ENCODE measurements at regions not wholly inside any gene's neighbourhood (a gene's known extent, or its start where the extent isn't known, plus 50 kb on each side); places are given as distances from the start of the nearest gene placed in this dataset.
A peak's percentile ranks its signal among the peaks of the same experiment; 100 is the strongest.

DNA sequence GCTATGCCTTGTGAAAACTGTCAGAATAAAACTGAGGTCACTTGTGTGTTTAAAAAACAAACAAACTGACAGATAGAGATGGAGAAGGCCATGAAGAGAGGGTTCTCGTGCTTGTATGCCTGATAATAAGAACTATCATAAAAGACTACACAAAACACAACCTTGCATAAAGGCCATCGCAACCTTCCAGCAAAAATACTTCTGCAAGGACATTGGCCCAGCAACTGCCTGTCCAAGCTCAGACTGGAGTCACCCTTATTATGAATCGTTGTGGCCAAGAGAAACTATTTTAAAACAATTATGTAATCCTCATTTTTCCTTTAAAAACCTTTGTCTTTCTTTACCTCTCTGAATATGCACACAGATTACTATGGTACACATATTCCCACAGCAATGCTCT, 93.0 kb upstream of the SMLR1 start:
- in situ Hi-C loops (cut with MboI; ENCODE audit: low pct_unique_long_range_greater_than_20kb, low sequenced_read_pairs): no loop called here
- no peak for DNase-seq

DNA sequence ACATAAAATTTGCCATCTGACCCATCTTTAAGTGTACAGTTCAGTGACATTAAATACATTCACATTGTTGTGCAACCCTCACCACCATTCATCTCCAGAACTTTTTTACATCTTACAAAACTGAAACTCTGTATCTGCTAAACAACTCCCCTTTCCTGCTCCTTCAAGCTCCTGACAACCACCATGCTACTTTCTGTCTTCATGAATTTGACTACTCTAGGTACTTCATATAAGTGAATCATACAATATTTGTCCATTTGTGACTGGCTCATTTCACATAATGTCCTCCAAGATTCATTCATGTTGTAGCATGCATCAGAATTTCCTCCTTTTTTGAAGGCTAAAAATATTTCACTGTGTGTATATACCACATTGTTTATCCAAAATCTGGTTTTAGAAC, 86.9 kb upstream of the SMLR1 start:
- in situ Hi-C loops (cut with MboI; ENCODE audit: low pct_unique_long_range_greater_than_20kb, low sequenced_read_pairs): no loop called here
- DNase-seq: no peak

GRCh38 chr6:130742131-130742681, 85.0 kb upstream of the SMLR1 start:
- no peak for DNase-seq
- in situ Hi-C loops (cut with MboI; ENCODE audit: low pct_unique_long_range_greater_than_20kb, low sequenced_read_pairs): no loop called here

DNA sequence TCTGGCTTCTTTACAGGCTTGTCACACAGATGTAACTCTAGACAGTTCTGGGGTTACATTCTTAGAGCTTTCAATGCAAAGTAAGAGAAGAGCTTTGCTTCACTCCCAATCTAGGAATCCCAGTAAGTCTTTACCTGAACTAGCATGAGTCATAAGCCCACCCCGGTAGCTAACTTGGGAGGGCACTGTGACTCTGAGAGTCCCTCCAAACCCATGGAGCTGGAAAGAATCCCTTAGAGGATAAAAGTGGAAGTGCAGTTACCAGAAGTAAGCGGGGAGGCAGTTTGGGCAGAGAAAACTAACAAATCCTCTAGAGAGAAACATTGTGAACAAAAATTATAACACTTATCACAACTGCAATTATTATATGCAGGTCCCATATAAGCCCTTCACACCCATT, 84.0 kb upstream of the SMLR1 start:
- in situ Hi-C loops (cut with MboI; ENCODE audit: low pct_unique_long_range_greater_than_20kb, low sequenced_read_pairs): no loop called here

DNA sequence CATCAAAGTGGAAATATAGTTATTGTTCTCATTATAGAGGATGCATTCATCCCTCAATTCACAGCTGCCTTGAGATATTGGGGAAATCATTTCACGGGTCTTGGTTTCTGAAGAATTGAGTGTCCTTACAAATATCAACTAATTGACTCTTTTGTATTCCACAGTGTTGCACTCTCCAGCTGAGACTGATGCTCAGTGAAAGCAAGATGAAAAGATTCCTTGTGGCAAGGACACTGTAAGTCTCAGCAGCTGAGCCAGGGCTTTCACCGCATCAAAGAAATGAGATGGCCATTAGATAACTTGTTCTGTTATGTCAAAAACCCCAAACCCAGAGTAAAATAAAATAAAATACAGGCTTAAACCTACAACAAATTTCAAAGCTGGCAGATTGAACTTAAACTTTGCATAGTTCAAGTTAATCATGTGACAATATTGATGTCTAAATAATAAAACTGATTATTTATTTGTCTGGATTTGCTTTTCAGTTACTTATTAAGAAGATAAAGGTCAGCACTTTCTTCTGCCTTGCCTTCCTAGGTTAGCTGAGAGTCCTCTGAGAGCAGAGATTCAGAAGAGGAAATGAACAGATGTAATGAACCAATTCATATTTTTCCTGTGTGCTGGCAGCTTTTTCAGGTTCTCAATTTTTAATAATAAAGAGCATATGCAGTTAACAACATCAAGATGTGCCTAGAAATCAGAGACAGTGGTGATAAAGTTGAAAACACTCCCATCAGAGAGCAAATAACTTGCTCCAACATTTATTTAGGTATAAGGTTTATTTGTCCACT, 82.4 kb upstream of the SMLR1 start:
- DNase-seq: no peak
- in situ Hi-C loops (cut with MboI; ENCODE audit: low pct_unique_long_range_greater_than_20kb, low sequenced_read_pairs): no loop called here

More for the DNA sequence above, 84.0 kb upstream of the SMLR1 start:
- DNase-seq: no peak

- in situ Hi-C loops (cut with MboI; ENCODE audit: low pct_unique_long_range_greater_than_20kb, low sequenced_read_pairs): no loop called here
- no peak for DNase-seq
Measured at GRCh38 chr6:130748041-130748440, 79.2 kb upstream of the SMLR1 start.

DNA sequence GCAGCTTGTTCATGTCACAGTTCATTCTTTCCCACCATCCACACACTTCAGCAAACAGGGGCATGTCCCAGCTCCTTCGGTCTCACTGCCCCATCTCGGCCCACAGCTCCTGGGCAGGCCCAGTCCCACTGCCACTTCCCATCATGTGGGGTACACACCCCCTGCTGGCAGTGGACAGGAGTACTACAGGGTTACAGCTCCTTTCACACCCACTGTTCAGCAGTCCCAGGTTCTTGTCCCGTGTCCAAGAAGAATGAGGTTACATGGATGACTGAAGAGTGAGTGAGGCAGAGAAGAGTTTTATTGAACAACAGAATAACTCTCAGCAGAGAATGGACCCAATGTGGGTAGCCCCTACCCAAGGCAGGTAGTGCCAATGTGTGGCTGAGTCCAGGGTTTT, 77.8 kb upstream of the SMLR1 start:
- in situ Hi-C loops (cut with MboI; ENCODE audit: low pct_unique_long_range_greater_than_20kb, low sequenced_read_pairs): no loop called here
- DNase-seq: no peak

DNA sequence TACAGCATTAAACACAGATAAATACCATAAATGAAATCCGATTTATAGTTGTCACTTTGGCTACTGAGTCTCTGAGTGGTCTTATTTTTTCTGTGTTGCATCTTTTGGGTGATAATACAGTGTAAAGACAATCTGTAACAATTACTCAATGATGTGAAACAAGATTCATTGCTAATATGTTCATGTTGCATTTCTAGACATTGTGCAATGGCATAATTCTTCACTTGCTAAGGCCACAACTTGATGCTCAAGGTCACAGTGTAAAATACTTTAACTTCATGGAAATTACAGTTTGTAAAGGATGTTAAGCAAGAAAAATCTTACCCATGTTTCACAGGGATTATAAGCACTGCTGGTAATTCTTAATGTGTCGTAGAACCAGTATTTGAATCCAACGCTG, 74.9 kb upstream of the SMLR1 start:
- DNase-seq: no peak
- in situ Hi-C loops (cut with MboI; ENCODE audit: low pct_unique_long_range_greater_than_20kb, low sequenced_read_pairs): no loop called here

DNA sequence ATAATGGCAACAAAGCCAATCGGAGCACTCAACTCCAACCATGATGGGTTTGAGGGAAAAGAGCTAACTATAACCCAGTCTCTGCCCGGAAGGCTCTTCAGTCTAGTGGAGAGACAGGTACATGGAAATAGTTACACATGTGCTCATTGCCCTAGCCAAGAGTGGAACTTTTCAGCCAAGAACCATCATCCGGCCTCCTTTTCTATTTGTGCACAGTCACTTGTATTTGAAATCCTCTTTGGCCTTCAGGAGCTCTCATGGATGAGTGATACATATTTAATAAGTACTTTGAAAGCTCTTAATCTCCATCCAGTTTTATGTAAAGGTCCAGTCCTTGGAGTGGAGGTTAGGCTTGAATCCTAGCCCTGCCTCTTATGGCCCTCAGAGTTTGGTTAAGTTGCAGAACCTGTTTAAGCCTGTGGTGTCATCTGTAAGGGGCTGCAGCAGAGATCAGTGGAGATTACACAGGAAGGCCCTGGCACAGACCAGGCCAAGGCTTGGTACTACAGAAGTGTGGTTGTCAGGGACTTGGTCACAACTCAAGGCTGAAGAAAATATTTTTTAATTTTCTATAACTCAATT, 72.3 kb upstream of the SMLR1 start:
- DNase-seq: no peak
- in situ Hi-C loops (cut with MboI; ENCODE audit: low pct_unique_long_range_greater_than_20kb, low sequenced_read_pairs): no loop called here

DNA sequence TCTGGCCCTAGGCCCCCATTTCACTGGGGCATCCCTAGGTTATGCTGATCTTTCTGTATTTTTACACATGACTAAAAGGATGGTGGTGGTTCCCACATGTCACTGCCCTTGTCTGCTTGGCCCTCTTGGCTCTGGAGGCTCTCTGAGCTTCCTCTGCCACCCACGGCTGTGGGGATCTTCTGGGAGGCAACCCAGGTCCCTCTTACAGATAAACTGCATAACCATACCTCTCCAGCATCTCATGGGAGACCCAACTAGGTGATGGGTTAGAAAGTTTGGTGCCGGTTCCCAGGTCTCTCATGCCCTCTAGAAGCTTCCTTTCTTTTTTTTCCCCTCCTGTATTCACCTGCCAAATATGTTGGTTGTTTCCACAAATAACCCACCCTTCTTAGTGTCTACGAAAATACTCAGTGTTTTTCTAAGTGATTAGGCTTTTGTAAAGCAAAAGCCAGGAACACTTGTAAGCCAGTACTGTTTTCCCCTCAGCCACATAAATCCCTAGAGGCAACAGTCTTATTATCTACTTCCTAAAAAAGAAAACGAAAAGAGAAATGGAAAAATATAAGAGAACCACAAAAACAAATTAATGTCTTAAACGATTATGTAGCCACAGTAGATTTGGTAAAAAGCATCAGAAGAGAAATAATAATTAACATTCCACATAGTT, 71.7 kb upstream of the SMLR1 start:
- in situ Hi-C loops (cut with MboI; ENCODE audit: low pct_unique_long_range_greater_than_20kb, low sequenced_read_pairs): no loop called here
- no peak for DNase-seq

DNA sequence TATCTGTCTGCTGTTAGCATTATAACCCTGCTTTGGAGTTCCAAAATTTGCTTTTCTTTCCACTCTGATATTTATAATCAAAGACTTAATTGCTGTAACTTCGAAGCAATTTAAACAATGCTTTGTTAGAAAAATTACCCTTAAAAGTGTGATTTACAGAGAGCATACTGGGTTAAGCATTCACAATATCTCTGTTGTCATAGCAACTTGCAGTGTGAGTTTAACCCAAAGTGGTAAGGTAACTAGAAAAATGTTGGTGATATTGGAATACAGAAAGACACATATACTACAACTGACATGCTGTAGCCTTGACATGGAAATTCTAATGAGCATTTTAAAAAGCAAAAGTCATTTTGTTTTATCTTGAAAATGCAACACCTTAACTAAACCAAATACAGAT, 70.4 kb upstream of the SMLR1 start:
- DNase-seq: no peak
- in situ Hi-C loops (cut with MboI; ENCODE audit: low pct_unique_long_range_greater_than_20kb, low sequenced_read_pairs): no loop called here

- DNase-seq: no peak
- in situ Hi-C loops (cut with MboI; ENCODE audit: low pct_unique_long_range_greater_than_20kb, low sequenced_read_pairs): no loop called here
Measured at GRCh38 chr6:130758813-130759212, 68.4 kb upstream of the SMLR1 start.

DNA sequence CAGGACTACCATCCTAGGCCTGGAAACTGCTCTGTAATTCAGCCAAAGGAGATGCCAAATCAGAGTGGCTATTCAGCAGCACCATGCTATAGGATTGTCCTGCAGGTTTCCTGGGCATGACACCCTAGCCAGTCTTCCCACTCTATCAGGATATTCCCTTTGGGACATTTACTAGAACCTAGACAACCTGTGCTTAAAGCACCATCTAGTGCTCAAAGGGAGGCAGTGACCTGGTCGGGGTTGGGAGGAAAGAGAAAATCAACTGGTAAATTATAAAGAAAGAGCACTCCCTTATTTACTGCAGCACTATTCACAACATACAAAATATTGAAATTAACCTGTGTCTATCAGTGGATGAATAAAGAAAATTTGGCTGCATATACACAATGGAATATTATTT, 67.2 kb upstream of the SMLR1 start:
- in situ Hi-C loops (cut with MboI; ENCODE audit: low pct_unique_long_range_greater_than_20kb, low sequenced_read_pairs): no loop called here
- DNase-seq: peak; percentile 26

- no peak for DNase-seq
- in situ Hi-C loops (cut with MboI; ENCODE audit: low pct_unique_long_range_greater_than_20kb, low sequenced_read_pairs): no loop called here
Measured at GRCh38 chr6:130761286-130761685, 65.9 kb upstream of the SMLR1 start.

DNA sequence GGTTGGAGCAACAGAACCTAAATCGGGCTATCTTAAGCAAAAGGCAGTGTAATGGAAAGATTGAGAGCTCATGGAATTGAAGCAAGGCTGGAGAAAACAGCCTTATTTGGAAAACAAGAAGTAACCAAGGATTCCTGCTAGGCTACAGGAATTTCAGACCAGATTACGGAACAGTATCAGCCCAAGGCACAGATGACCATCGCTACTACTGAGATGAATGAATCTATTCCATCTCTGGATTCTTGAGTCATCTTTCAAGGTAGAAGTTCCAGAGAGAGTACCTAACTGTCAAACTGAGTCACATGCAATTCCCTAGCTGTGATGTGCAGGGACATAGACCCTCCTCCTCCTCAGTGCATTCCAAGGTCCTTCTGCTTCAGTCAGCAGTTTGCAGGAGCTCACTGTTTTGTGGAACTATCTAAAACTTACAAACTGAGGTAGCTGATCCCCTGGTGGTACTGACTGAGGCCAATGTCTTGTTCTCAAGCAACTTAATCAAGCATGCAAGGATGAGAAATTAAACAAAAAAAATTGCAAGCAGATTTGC, 62.0 kb upstream of the SMLR1 start:
- no peak for DNase-seq
- in situ Hi-C loops (cut with MboI; ENCODE audit: low pct_unique_long_range_greater_than_20kb, low sequenced_read_pairs): no loop called here

DNA sequence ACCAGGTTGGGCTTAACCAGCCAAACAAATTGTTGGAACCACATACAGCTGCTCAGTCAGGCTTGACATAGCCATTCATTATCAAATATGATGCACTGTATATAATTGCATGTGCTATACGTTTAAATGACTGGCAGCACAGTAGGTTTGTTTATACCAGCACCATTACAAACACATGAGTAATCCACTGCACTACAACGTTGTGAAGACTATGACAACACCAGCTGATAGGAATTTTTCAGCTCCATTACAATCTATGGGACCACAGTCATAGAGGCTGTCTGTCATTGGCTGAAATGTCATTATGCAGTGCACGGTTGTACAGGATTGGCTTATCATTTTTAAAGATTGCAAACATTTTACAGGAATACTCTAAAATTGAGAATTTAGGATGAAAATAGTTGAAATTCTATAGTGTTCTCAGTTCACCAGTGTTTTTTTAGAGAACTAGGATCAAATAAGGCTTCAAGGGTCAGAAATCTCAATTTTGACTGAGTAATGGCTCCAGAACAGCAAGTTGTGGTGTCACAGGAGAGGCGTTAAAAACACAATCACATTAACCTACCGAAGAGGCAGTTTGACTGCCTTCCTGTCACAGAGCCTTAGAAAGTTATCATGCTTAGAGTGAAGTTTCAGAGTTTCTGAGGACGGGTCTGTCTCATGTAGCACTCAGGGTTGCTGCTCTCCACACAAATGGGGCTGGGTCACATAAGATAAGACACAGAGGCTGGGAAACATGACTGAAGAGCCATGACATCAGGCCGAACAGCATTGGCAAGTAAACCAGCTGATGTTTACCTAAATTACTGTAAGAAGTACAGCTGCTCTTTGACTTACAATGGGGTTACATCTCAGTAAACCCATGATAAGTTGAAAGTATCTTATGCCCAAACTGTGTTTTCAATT, 60.7 kb upstream of the SMLR1 start:
- in situ Hi-C loops (cut with MboI; ENCODE audit: low pct_unique_long_range_greater_than_20kb, low sequenced_read_pairs): no loop called here
- no peak for DNase-seq

DNA sequence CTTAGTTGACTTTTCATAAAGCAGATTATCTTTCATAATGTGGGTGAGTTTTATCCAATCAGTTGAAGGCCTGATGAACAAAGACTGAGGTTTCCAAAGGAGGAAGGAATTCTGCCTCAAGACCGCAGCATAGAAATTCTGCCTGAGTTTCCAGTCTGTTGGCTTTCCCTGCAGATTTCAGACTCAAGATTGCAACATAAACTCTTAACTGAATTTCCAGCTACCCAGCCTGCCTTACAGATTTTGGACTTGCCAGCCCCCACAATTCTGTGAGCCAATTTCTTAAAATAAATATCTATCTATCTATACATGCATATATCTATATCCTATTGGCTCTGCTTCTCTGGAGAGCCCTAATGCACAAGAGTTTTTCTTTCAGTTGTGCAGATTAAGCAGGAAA, 57.3 kb upstream of the SMLR1 start:
- DNase-seq: no peak

GRCh38 chr6:130771741-130772140, 55.5 kb upstream of the SMLR1 start:
- DNase-seq: no peak
- in situ Hi-C loops (cut with MboI; ENCODE audit: low pct_unique_long_range_greater_than_20kb, low sequenced_read_pairs): no loop called here

More for the DNA sequence above, 57.3 kb upstream of the SMLR1 start:
- in situ Hi-C loops (cut with MboI; ENCODE audit: low pct_unique_long_range_greater_than_20kb, low sequenced_read_pairs): no loop called here

- in situ Hi-C loops (cut with MboI; ENCODE audit: low pct_unique_long_range_greater_than_20kb, low sequenced_read_pairs): no loop called here
- DNase-seq: no peak
Measured at GRCh38 chr6:130773860-130774259, 53.3 kb upstream of the SMLR1 start.

Data from KBM-7 (cell line).